NCI-H146 treated with DMSO at 0.1 percent for 48 hours (cell line): ENCODE measurements at regions not wholly inside any gene's neighbourhood (a gene's known extent, or its start where the extent isn't known, plus 50 kb on each side); places are given as distances from the start of the nearest gene placed in this dataset.
A peak's percentile ranks its signal among the peaks of the same experiment; 100 is the strongest.
"Not testable (repeated sequence)": the region's sequence is repeated elsewhere in the genome, so short reads cannot be mapped to it uniquely, and the experiment has no call there.

Experiments
- DNase-seq: peaks from one replicate; lab custom pipeline; 2025; ENCODE audit not compliant: unreplicated experiment; lab: John Stamatoyannopoulos, UW

DNA sequence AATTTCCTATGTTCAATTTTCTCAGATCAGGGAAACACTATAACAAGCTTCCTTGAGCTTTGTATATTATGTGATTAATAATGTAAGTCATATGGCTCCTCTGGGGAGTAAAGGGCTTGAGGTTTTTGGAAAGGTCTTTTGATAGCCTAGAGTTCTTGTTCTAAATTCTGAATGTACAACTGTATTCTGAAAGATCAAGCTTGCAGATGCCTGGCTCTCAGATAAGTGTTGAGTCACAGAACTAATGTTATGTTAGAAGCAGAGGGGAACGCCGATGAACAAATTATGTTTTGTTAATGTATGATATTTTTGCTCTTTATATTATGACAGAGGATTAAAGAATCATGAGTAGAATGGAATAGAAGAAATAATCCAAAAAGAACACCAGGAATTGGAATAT lies 170.1 kb downstream of the RPRM start:
- no peak for DNase-seq

DNA sequence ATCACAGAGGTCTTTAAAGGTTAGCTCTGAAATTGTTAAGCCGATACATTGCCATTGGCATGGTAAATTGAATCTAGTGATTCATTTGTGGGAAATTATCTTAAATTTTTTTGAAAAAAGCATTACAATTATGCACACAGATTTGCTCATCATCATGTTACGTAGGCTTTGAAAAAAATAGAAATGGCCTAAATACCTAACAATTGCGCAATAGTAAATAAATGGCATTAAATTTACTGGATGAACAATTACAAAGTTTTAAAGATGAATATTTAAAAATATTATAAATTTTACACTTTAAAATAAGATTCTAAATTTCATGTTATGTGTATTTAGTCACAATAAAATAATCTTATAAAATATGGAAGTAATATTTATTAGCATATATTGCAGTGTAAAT lies 171.3 kb downstream of the RPRM start:
- DNase-seq = no peak

DNA sequence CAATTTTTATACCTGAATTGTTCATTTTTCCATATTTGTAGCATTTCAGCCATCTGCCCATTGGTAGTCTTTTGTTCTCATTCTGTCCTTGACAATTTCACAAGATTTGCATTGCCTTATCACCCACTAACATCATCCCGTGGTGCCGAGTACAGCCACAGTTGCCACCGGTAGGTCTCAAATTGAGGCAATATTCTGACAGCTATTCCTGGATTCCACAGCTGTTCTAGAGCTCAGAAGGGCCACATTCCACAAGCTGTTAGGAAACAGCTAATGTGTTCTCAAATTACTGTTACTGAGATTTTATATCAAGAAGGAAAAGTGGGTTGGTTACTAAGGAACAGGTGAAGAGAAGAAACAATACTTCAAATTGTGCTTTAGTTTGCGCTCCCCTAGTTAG lies 178.8 kb downstream of the RPRM start:
- no peak for DNase-seq

DNA sequence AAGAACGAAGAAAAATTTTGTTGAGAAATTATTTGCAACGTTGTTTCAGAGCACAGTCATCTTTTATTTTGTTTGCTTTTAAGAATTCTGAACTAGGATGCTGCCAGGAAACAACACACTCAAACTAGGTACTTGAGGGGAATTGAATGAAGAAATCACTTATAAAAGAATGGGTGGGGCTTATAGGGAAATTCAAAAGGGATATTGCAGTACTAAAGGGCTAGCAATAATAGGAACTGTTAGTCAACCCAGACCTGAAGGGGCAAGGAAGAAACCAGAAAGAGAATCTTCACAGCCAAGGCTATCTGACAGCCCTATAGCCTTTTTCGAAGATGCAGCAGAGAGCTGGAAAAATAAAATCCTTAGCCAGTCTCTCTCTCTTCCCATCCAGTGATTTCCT lies 179.3 kb downstream of the RPRM start:
- DNase-seq = no peak

DNA sequence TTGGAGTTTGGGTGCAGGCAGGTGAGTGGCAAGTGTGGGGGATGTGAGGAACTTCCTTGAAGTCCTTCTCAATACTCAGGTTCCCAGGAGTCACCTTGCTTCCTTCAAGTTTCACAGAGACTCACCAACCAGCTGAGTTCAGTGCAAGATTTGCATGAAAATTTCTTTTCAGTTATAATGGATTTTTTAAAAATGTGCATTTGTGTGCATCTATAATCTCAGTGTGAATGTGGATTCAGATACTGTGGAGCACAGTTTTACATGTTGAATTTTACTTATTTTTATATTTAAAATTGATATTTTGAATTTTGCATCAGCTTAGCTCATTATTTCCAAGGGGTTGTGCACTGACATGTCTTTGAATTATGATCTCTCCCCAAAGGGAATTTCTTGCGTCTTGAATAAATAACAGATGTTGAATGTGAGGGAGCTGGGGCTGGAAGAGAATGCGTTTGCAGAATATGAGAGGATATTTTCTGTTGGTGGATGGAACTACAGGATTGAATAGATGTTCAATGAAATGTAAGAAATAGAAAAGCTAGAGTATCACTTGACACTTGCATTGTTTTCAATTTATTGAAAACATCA lies 184.3 kb downstream of the RPRM start:
- no peak for DNase-seq

DNA sequence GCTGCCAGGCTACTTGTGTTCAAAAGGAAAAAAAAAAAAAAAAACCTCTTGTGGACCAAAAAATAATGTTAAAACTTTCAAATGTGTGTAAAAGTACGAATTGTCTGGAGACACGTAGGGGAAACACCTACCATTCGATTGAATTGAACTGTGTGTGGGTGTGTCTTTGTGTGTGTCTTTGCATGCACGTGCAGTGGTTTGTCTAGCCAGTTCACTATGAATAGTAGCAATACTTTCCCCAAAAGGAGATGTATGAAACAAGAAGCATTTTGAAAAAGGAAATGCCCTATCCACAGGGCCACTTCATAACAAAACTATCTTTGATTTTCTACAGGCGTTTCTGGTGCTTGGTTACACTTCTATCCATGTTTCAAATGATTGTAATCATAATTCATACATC lies 186.8 kb downstream of the RPRM start:
- no peak for DNase-seq

DNA sequence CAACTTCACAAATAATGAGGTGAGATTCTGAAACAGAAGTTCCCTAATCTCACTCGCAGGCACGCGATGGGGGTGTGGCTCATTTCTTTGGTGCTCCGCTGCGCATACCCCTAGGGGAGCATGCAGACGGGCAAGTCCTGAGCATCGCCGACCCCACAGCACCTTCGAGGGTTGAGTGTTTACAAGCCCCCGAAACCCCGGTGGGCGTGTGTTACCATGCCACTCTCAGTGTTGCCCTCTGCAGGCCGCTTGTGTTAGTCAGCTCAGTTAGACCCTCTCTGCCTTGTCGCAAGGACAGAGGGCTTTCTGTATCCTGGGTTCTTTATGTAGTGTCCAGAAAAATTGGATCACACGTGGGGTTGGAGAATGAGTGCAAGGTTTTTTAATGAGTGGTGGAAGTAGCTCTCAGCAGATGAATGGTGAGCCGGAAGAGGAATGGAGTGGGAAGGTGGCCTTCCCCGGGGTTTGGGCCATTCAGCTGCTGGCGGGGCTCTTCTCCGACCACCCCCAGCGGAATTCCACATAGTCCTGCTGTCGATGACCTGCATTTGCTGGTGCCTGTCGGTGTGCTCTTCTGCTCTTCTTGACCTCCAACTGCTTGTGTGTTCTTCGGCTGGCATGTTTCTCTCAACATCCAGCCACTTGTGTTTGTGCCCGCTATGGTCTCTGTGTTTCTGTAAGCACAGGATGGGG lies 191.3 kb downstream of the RPRM start:
- DNase-seq = no peak

DNA sequence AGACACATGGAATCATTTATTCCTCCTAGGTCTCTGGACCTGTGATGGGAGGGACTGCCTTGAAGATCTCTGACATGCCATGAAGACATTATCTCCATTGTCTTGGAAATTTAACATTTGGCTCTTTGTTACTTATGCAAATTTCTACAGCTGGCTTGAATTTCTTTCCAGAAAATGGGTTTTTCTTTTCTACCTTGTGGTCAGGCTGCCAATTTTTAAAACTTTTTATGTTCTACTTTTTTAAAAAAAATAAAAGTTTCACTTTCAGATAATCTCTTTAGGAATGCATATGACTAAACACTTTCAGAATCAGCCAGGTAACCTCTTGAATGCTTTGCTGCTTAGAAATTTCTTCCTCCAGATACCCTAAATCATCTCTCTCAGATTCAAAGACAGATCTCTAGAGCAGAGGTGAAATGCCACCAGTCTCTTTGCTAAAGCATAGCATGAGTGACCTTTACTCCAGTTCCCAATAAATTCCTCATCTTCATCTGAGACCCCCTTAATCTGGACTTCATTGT lies 209.6 kb downstream of the RPRM start:
- DNase-seq = no peak

DNA sequence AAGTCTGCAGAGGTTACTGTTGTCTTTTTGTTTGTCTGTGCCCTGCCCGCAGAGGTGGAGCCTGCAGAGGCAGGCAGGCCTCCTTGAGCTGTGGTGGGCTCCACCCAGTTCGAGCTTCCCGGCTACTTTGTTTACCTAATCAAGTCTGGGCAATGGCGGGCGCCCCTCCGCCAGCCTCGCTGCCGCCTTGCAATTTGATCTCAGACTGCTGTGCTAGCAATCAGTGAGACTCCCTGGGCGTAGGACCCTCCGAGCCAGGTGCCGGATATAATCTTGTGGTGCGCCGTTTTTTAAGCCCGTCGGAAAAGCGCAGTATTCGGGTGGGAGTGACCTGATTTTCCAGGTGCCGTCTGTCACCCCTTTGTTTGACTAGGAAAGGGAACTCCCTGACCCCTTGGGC lies 221.7 kb downstream of the RPRM start:
- DNase-seq = not testable (repeated sequence)

DNA sequence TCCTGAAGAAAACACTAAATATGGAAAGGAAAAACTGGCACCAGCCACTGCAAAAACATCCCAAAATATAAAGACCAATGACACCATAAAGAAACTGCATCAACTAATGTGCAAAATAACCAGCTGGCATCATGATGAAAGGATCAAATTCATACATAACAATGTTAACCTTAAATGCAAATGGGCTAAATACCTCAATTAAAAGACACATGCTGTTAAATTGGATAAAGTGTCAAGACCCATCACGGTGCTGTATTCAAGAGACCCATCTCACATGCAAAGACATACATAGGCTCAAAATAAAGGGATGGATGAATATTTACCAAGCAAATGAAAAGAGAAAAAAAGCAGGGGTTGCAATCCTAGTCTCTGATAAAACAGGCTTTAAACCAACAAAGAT lies 231.9 kb downstream of the RPRM start:
- not testable (repeated sequence) for DNase-seq

DNA sequence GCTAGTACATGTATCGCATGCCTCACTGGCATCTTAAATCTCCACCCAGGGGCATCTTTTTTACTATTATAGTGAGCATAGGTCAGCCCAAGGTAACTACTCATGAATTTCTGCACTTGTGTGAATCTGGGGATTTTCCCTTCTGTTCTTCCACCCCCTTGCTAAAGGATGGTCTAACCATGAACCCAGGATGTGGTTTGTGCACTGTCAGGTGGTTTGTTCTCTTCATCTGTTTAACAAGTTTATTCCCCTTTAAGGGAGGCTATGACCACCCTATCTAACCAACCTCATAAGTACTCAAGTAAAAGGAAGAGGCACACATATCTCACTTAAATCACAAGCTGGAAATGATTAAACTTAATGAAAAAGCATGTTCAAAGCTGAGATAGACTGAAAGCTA lies 243.0 kb downstream of the RPRM start:
- no peak for DNase-seq

DNA sequence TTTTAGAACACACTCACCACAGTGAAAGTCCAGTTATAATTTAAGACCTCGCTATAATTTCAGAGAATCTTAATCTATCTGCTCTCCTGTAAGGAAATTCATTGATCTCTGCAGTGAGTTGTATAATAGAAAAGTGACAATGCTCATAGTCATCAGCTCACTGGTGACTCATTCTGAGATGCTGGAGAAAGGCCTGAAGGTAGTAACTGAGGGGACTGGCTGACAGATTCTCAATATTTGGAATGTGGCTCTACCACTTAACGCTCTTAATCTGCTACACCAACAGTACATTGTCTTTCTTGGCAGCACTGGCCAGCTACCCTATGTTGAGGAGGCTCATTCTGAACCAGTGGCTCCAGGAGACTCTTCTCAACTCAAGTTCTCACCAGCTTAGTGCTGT lies 246.1 kb downstream of the RPRM start:
- no peak for DNase-seq

DNA sequence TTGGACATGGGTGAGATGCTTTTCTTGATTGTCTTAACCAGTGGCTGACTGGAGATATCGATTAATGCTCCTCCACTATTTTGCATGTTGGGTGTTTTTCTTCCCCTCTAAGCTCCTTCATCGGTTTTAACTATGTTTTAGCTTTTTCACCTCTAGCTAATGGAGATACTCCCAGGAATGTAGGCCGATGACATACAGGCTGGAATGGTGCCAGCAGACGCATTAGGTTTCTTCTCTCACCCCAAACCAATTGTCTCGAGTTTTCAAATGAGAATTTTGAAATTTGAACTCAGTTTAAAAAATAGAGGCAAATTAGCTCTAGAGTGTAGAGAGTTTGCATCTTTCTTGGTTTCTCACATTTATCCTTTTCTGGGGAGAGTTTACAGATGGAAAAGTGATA lies 247.6 kb downstream of the RPRM start:
- DNase-seq = no peak

DNA sequence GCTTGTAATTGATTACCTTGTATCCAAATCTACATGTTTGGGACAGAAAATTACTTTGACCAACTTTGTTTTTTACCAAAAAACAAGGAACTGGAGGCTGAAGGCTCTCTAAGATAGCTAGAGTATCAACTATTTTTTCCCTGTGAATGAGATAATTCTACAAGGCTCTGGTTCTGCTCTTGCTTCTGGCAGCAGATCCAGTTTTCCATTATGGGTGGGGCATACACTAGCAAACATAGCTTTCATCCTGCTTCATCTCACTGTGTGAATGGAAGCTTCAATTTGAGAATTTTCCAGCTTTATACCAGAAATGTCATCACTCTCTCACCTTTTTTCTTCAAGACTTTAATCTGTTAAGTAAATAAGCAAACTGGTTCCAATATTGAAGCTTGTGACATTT lies 249.7 kb downstream of the RPRM start:
- DNase-seq = no peak

DNA sequence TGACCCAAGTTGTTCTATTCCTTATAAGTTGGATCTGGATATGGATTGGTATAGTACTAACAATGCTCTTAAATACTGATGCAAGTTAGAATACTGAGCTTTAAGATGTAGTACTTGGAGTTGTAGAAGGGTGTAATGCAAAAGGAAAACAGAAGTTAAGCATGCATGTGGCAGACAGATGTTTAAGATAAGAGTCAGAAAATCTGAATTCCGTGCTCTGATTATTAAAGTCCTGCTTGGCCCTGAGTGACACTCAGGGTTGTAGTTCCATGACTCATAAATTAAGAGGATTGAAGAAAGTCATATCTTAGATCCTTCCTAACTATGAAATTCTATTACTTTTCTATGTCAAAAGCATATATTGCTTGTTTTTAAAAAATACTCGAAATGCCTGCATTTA lies 250.6 kb downstream of the RPRM start:
- DNase-seq = no peak

DNA sequence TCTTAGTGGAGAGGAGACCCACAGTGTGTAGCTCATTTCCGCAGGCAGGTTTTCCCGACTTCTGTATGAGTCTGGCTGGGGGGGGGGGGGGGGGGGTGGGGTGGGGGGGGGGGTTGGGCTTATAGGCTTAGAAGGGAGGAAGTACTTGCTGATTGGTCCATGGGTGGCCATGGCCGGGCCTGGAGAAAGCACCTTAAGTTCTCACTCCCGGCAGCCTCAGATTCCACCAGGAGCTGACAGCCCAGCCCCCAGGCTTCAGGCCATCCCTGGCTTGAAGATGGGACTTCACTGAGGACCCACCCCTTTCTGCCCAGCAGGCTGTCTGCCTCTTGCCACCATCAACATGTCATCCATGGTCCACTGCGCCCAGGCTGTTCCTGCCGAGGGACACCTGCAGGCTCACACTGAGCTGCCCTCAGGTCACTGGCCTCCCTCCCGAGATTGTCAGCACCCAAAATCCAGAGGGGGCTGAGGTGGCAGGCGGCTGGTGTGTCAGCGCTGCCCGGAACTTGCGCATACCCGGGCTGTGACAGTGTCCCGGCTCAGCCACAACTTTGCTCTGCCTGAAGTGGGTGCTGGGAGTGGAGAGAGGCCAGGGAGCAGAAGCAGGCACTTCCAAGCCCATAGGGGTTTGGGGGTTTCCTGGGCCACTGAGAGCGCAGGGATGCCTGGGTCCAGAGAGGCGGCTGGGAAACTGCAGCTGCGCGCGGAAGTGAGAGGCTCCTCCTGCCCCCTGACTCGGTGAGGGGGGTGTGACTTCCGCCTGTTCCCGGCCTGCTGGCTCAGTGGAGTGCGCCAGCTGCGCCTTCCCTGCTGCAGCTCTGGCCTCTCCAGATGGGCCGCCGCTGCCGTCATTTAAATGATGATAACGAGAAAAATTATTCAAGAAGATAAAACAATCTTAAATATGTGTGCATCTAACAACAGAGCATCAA lies 256.1 kb downstream of the RPRM start:
- DNase-seq = peak; percentile 47

DNA sequence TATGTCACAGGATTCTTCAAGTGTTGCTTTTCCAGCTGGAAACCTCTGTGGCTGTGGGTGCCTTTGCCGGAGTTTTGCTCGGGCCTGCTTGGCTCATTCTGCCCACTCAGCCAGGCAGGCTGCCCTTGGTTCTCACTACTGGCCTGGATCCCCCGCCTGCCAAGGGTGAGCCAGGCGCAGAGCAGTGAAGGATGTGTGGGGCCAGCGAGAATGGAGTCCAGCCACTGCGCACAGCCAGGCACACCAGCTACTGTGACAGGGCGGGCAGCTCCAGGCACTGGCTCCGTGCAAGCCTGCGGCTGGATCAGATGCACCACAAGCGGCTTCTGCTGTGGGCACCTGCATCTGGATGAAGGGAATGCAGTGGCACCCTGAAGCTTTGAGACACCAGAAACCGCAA lies 257.1 kb downstream of the RPRM start:
- DNase-seq = no peak

DNA sequence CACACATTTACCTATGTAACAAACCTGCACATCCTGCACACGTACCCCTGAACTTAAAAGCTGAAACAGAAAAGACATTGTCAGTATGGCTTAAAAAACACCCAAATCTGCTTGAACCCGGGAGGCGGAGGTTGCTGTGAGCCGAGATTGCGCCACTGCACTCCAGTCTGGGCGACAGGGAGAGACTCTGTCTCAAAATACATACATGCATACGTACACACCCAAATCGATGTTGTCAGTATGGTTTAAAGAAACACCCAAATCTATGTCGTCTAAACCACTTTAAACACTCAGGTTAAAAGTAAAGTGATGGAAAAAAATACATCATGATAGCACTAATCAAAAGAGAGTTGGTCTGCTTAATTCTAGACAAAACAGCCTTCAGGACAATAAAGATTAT lies 257.5 kb downstream of the RPRM start:
- no peak for DNase-seq

DNA sequence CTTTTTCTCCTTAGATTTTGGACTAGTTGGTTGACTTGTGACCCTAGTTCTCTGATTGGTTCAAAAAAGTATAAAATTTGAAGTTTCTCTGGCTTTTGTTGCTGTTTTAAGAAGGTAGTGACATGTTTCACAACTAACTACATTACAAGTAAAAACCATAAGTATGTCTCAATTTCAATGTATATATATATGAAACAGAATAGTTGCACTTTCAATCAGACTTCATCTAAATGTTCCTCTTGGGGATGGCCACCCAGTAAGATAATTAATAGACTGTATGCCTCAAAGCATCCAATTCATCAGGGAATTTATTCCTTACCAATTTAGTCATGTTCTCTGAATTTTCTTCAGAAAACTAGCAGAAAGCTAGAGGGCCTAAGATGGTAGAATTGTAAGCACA lies 259.7 kb downstream of the RPRM start:
- no peak for DNase-seq

DNA sequence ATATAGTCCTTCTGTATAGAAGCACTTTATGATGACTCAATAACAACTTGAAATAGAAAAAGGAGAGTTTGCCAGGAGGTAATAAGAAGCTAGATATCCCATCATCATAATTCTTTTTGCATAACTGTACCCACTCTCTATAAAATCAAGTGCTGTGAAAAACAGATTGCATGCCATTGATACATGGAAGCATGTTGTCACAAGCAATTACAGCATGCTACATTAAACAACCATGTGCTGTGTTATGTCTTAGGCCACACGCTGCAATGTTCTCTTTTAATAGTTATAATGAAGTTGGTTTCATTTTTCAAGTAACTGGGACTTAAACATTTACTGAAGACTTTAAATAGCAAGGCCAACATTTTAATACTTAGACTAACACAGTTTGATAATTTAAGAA lies 264.2 kb downstream of the RPRM start:
- DNase-seq = no peak

DNA sequence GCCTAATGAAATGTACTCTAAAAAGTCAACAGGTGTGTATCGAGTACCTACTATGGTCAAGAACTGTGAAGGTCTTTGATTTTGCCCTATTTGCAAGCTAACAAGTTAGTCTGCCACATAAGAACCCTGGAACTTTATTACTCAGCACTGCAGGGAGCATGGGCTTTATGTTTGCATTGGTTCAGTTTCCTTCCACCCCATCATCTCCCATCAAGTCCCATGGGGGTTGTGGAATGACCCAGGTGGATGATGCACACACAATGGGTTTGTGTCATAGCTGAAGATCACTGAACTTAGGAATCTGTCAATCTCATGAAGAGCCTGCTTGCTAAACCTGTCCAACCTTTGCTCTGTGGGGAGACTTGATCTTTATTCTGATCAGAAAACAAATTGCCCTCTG lies 265.5 kb downstream of the RPRM start:
- no peak for DNase-seq
